HG03342 (cell line): ENCODE measurements at regions not wholly inside any gene's neighbourhood (a gene's known extent, or its start where the extent isn't known, plus 50 kb on each side); places are given as distances from the start of the nearest gene placed in this dataset.

ENCODE experiments used
- ATAC-seq: cut with Tn5 transposase; IDR thresholded peaks from one replicate; pipeline ENCODE4 v1.9.1; 2021; ENCODE audit warnings: mild to moderate bottlenecking, moderate library complexity; ENCODE audit not compliant: unreplicated experiment

GRCh38 chr13:76461999-76462398, 424.2 kb downstream of the KCTD12 start:
- ATAC-seq, result no peak

- no peak for ATAC-seq
Observed at GRCh38 chr13:76461484-76461883, 424.7 kb downstream of the KCTD12 start.

- ATAC-seq, result no peak
Observed at GRCh38 chr13:76459863-76460262, 426.3 kb downstream of the KCTD12 start.

GRCh38 chr13:76455960-76456359, 430.2 kb downstream of the KCTD12 start:
- ATAC-seq, result no peak

GRCh38 chr13:76454991-76455390, 431.2 kb downstream of the KCTD12 start:
- ATAC-seq, result no peak

GRCh38 chr13:76449716-76450115, 436.5 kb downstream of the KCTD12 start:
- no peak for ATAC-seq

- ATAC-seq, result no peak
Observed at GRCh38 chr13:76446191-76446590, 440.0 kb downstream of the KCTD12 start.

GRCh38 chr13:76440568-76440967, 445.6 kb downstream of the KCTD12 start:
- peak; percentile 97 for ATAC-seq

- no peak for ATAC-seq
Observed at GRCh38 chr13:76439546-76439945, 446.7 kb downstream of the KCTD12 start.

GRCh38 chr13:76438050-76438449, 448.2 kb downstream of the KCTD12 start:
- no peak for ATAC-seq

- no peak for ATAC-seq
Observed at GRCh38 chr13:76425935-76426334, 460.3 kb downstream of the KCTD12 start.

GRCh38 chr13:76421011-76421410, 465.2 kb downstream of the KCTD12 start:
- ATAC-seq, result no peak

- ATAC-seq, result no peak
Observed at GRCh38 chr13:76418404-76418803, 467.8 kb downstream of the KCTD12 start.

GRCh38 chr13:76414320-76414719, 471.9 kb downstream of the KCTD12 start:
- no peak for ATAC-seq

- no peak for ATAC-seq
Observed at GRCh38 chr13:76406243-76406642, 480.0 kb downstream of the KCTD12 start.

- ATAC-seq, result no peak
Observed at GRCh38 chr13:76398425-76398824, 487.8 kb downstream of the KCTD12 start.

GRCh38 chr13:76397413-76397812, 488.8 kb downstream of the KCTD12 start:
- no peak for ATAC-seq

GRCh38 chr13:76389321-76389720, 496.9 kb downstream of the KCTD12 start:
- no peak for ATAC-seq

GRCh38 chr13:76387566-76387965, 498.6 kb downstream of the KCTD12 start:
- no peak for ATAC-seq

- no peak for ATAC-seq
Observed at GRCh38 chr13:76386321-76386720, 499.9 kb downstream of the KCTD12 start.

- no peak for ATAC-seq
Observed at GRCh38 chr13:76385586-76385985, 500.6 kb downstream of the KCTD12 start.

- ATAC-seq, result no peak
Observed at GRCh38 chr13:76383676-76384461, 502.3 kb downstream of the KCTD12 start.
